ENCODE measurements at regions not wholly inside any gene's neighbourhood (a gene's known extent, or its start where the extent isn't known, plus 50 kb on each side); places are given as distances from the start of the nearest gene placed in this dataset.

DNA sequence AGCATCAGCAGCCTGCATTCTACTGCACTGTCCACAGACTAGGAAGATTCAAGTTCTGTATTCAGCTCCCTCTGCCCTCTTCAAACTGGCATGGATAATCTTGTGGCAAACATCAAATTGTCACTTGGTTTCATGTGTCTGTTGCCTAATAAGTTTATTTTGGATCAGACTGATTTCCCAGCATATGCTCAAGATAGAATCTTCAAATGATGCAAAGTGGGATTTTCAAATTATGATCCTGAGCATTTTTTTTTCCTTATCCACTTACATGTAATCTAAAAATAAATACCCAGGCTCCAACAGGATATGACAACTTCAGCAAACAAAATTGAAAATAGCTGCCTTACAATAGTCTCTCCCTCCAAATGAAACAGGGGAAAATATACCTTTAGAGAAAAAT lies 160.9 kb upstream of the VRK2 start:
- no peak overlapping the region for H3K4me3 ChIP-seq (ENCODE audit: insufficient read depth, low read depth, low read length)
- no peak for DNase-seq

DNA sequence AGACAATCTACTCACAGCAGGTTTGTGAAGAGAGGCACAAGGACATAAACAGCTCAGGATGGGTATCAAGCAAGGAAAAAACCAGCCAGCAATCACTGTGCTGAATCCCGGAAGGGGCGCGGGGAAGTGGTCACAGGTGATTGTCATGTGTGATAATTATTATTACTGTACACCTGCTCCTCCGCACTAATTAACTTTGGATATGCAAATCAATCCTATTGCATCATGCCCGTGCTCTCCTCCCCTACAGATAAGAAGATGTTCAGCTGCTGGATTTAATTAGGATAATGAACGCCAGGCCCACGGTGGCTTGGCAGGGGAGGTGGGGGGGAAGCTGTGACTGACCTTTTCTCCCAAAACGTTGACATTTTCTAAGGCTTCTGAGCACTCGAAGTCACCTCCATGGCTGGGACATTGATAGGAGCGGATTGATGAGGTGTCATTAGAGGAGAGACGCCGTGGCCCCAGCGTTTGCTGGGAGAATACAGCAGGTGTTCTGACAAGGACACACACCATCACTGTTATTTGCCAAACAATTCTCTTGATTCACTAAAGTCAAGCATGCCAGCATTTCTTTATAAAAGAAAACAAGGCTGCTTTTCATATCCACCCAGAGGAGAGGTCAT lies 160.3 kb upstream of the VRK2 start:
- H3K36me3 ChIP-seq (replicated peaks; ENCODE audit: control insufficient read depth, insufficient read depth, low read length), result no peaks in the 10 kb centered on the region
- no peaks in the 10 kb centered on the region for H3K27me3 ChIP-seq (ENCODE audit: control insufficient read depth, insufficient read depth, low read length)
- no peak overlapping the region for H3K4me3 ChIP-seq (ENCODE audit: insufficient read depth, low read depth, low read length)
- no peak for DNase-seq

More for the DNA sequence above, 160.9 kb upstream of the VRK2 start:
- H3K36me3 ChIP-seq (replicated peaks; ENCODE audit: control insufficient read depth, insufficient read depth, low read length), result no peaks in the 10 kb centered on the region
- no peaks in the 10 kb centered on the region for H3K27me3 ChIP-seq (ENCODE audit: control insufficient read depth, insufficient read depth, low read length)

DNA sequence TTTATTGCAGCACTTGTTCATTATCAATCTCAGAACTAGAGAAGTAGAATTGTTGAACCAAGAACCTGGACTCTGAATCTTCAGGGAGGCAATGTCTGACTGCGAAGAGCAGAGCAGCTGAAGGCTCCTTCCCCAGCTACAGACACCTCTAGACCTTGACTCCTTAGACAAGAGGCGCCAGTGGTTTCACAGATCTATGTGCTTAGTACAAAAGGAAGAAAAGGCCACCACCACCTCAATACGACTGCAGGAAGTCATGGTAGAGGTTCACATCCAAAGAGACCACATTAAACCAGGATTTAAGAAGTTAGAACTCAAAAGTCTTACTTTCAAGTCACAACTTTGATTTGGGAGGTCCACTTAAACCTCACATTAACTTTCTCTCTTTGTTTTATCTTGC lies 158.1 kb upstream of the VRK2 start:
- Histone ChIP-seq H3K4me3 (ENCODE audit: insufficient read depth, low read depth, low read length) (no peak overlapping the region), H3K27me3 (ENCODE audit: control insufficient read depth, insufficient read depth, low read length) (no peaks in the 10 kb centered on the region), H3K36me3 (replicated peaks; ENCODE audit: control insufficient read depth, insufficient read depth, low read length) (no peaks in the 10 kb centered on the region)
- no peak for DNase-seq

GRCh38 chr2:57890464-57890863 lies 156.1 kb upstream of the VRK2 start:
- DNase-seq, result no peak

GRCh38 chr2:57891086-57891712 lies 155.4 kb upstream of the VRK2 start:
- Histone ChIP-seq H3K27me3 (ENCODE audit: control insufficient read depth, insufficient read depth, low read length) (no peaks in the 10 kb centered on the region), H3K4me3 (ENCODE audit: insufficient read depth, low read depth, low read length) (no peak overlapping the region)
- DNase-seq, result no peak

More at GRCh38 chr2:57890464-57890863, 156.1 kb upstream of the VRK2 start:
- Histone ChIP-seq H3K36me3 (replicated peaks; ENCODE audit: control insufficient read depth, insufficient read depth, low read length) (no peaks in the 10 kb centered on the region), H3K4me3 (ENCODE audit: insufficient read depth, low read depth, low read length) (no peak overlapping the region), H3K27me3 (ENCODE audit: control insufficient read depth, insufficient read depth, low read length) (no peaks in the 10 kb centered on the region)

GRCh38 chr2:57892920-57893319 lies 153.7 kb upstream of the VRK2 start:
- no peaks in the 10 kb centered on the region for H3K27me3 ChIP-seq (ENCODE audit: control insufficient read depth, insufficient read depth, low read length)
- H3K36me3 ChIP-seq (replicated peaks; ENCODE audit: control insufficient read depth, insufficient read depth, low read length), result no peaks in the 10 kb centered on the region
- no peak for DNase-seq
- no peak overlapping the region for H3K4me3 ChIP-seq (ENCODE audit: insufficient read depth, low read depth, low read length)

More at GRCh38 chr2:57891086-57891712, 155.4 kb upstream of the VRK2 start:
- no peaks in the 10 kb centered on the region for H3K36me3 ChIP-seq (replicated peaks; ENCODE audit: control insufficient read depth, insufficient read depth, low read length)

- no peaks in the 10 kb centered on the region for H3K36me3 ChIP-seq (replicated peaks; ENCODE audit: control insufficient read depth, insufficient read depth, low read length)
- no peak overlapping the region for H3K4me3 ChIP-seq (ENCODE audit: insufficient read depth, low read depth, low read length)
- no peaks in the 10 kb centered on the region for H3K27me3 ChIP-seq (ENCODE audit: control insufficient read depth, insufficient read depth, low read length)
- DNase-seq, result no peak
Measured at GRCh38 chr2:57893347-57893746, 153.3 kb upstream of the VRK2 start.

GRCh38 chr2:57893786-57894185 lies 152.8 kb upstream of the VRK2 start:
- Histone ChIP-seq H3K36me3 (replicated peaks; ENCODE audit: control insufficient read depth, insufficient read depth, low read length) (no peaks in the 10 kb centered on the region), H3K4me3 (ENCODE audit: insufficient read depth, low read depth, low read length) (no peak overlapping the region), H3K27me3 (ENCODE audit: control insufficient read depth, insufficient read depth, low read length) (no peaks in the 10 kb centered on the region)
- no peak for DNase-seq

DNA sequence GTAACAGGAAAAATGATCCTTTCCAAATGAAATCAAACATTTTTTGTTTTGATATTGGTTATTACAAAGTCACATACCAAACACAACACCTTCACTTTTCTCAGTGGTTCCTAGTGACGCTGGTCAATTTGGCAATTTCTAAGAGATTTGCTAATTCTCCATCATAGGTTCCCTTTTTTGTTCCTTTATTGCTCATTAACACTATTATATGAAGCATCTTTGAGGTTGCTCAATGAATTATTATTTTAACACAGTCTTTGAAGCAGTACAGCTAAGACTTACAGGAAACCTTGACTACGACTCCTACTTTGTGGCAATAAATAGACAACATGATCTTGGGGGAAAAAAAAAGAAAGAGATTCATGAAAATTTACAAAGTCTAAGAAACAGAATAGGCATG lies 152.2 kb upstream of the VRK2 start:
- Histone ChIP-seq H3K36me3 (replicated peaks; ENCODE audit: control insufficient read depth, insufficient read depth, low read length) (no peaks in the 10 kb centered on the region), H3K4me3 (ENCODE audit: insufficient read depth, low read depth, low read length) (no peak overlapping the region), H3K27me3 (ENCODE audit: control insufficient read depth, insufficient read depth, low read length) (no peaks in the 10 kb centered on the region)
- DNase-seq, result no peak

- Histone ChIP-seq H3K36me3 (replicated peaks; ENCODE audit: control insufficient read depth, insufficient read depth, low read length) (no peaks in the 10 kb centered on the region), H3K27me3 (ENCODE audit: control insufficient read depth, insufficient read depth, low read length) (no peaks in the 10 kb centered on the region), H3K4me3 (ENCODE audit: insufficient read depth, low read depth, low read length) (no peak overlapping the region)
- DNase-seq, result no peak
Measured at GRCh38 chr2:57897920-57898319, 148.7 kb upstream of the VRK2 start.

- Histone ChIP-seq H3K4me3 (ENCODE audit: insufficient read depth, low read depth, low read length) (no peak overlapping the region), H3K36me3 (replicated peaks; ENCODE audit: control insufficient read depth, insufficient read depth, low read length) (no peaks in the 10 kb centered on the region)
- no peak for DNase-seq
Measured at GRCh38 chr2:57899898-57900297, 146.7 kb upstream of the VRK2 start.

DNA sequence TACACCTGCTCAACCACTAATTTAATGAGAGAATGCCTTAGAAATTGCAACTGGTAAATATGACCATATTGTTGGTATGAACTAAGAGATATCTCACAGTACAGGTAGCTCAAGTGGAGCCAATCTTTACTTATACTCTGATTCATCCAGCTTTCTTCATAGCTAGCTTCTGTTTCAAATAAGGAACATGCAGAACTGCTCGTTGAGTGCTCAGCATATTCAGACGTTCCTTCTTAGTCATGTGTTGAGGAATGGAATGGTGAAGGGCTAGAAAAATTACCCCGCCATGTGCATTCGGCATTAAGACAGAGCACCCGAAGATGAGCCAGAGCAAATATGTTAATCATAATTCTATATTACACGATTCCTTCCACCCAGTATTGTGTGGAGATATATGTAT lies 144.0 kb upstream of the VRK2 start:
- Histone ChIP-seq H3K4me3 (ENCODE audit: insufficient read depth, low read depth, low read length) (no peak overlapping the region), H3K36me3 (replicated peaks; ENCODE audit: control insufficient read depth, insufficient read depth, low read length) (no peaks in the 10 kb centered on the region), H3K27me3 (ENCODE audit: control insufficient read depth, insufficient read depth, low read length) (no peaks in the 10 kb centered on the region)
- DNase-seq, result no peak

More at GRCh38 chr2:57899898-57900297, 146.7 kb upstream of the VRK2 start:
- no peaks in the 10 kb centered on the region for H3K27me3 ChIP-seq (ENCODE audit: control insufficient read depth, insufficient read depth, low read length)

DNA sequence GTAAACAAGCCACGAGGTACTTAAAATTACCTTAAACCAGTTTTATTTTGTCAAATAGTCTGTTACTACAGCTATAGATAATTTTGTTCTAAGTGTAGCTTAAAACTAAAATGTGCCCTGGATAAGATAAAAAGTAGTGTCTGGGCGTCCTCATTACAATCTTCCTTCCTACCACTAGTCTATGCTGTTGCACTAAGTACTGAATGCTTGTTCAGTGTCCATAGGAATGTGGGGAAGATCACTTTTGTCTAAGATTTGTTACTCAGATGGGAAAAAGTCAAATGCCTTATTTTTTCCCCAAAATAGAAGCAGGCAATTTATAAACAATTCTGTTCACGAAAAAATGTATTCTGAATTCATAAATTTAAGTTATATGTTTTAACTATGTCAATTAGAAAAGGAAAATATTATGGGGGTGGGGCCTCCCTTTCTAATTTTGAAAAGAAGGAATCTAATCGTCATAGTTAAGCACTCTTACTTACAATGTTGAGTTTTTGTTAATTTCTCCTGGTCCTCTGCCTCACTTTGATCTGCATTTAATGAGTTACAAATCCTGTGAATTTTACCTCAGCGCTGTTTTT lies 140.4 kb upstream of the VRK2 start:
- Histone ChIP-seq H3K4me3 (ENCODE audit: insufficient read depth, low read depth, low read length) (no peak overlapping the region), H3K36me3 (replicated peaks; ENCODE audit: control insufficient read depth, insufficient read depth, low read length) (no peaks in the 10 kb centered on the region), H3K27me3 (ENCODE audit: control insufficient read depth, insufficient read depth, low read length) (no peaks in the 10 kb centered on the region)
- DNase-seq, result peak; percentile 27

- Histone ChIP-seq H3K36me3 (replicated peaks; ENCODE audit: control insufficient read depth, insufficient read depth, low read length) (no peaks in the 10 kb centered on the region), H3K4me3 (ENCODE audit: insufficient read depth, low read depth, low read length) (no peak overlapping the region), H3K27me3 (ENCODE audit: control insufficient read depth, insufficient read depth, low read length) (no peaks in the 10 kb centered on the region)
- DNase-seq, result no peak
Measured at GRCh38 chr2:57907411-57907810, 139.2 kb upstream of the VRK2 start.

DNA sequence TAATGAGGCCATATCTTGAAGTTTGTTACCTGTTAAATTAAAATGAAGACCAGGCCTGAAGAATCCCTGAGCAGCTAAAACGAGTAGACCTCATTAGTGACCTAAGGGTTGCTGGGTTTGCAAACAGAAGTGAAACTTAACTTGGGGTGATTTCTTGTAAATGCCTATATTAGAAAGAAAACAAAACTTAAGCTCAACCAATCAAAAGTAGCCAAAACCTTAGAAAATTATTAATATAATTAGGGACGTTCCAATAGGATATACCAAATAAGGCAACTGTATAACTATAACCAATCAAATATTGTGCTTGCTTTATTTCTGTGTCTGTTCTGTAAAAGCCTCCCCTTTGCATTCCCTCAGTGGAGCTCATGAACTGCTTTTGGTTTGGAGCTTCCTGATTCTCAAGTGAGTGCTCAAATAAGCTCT lies 137.9 kb upstream of the VRK2 start:
- no peak for DNase-seq
- H3K27me3 ChIP-seq (ENCODE audit: control insufficient read depth, insufficient read depth, low read length), result no peaks in the 10 kb centered on the region
- H3K4me3 ChIP-seq (ENCODE audit: insufficient read depth, low read depth, low read length), result no peak overlapping the region
- H3K36me3 ChIP-seq (replicated peaks; ENCODE audit: control insufficient read depth, insufficient read depth, low read length), result no peaks in the 10 kb centered on the region
